Pancreas (tissue), 10 donors: ENCODE measurements at regions not wholly inside any gene's neighbourhood (a gene's known extent, or its start where the extent isn't known, plus 50 kb on each side); places are given as distances from the start of the nearest gene placed in this dataset.

Experiments
- ATAC-seq, 4 donors: fragments of 200-7000 bp; cut with Tn5 transposase; one replicate each; pipeline versions ENCODE4 v1.8.0 to v1.9.1; 2020; ENCODE audit warnings: mild to moderate bottlenecking in 4 of 4, moderate library complexity in 4 of 4
- DNase-seq, 6 donors: peaks; one replicate each; pipeline ENCODE4 v3.0.0-alpha.2; 2020
- FAIRE-seq: peaks from 2 replicates; lab custom pipeline; 2012; peaks lifted over from hg19 to GRCh38; lab: Jason Lieb, UNC
- H3K27ac ChIP-seq, 4 donors: fragments of 200-600 bp; sonication (generic); 1 replicate in 3 of 4; 2 replicates in 1 of 4; pipeline versions ENCODE4 v1.5.0 to v1.8.0; 2020
- H3K27me3 ChIP-seq, 4 donors: fragments of 200-600 bp; one replicate each; pipeline ENCODE4 v1.8.0; 2021
- H3K36me3 ChIP-seq, 3 donors: fragments of 200-600 bp; sonication (generic) in 1 of 3; one replicate each; pipeline versions ENCODE4 v1.5.0 to v1.8.0; 2020 to 2021
- H3K4me1 ChIP-seq, 3 donors: fragments of 200-600 bp; one replicate each; pipeline ENCODE4 v1.8.0; 2021
- H3K4me3 ChIP-seq, 4 donors: fragments of 200-600 bp; sonication (generic) in 2 of 4; one replicate each; pipeline versions ENCODE4 v1.5.0 to v1.8.0; 2020 to 2021
- H3K9me3 ChIP-seq, 4 donors: fragments of 200-600 bp; one replicate each; pipeline ENCODE4 v1.8.0; 2021
- CTCF ChIP-seq, 4 donors: fragments of 200-600 bp; sonication (generic) in 3 of 4; IDR thresholded peaks; one replicate each; pipeline versions ENCODE4 v1.5.0 to v1.8.0; 2021; ENCODE audit warnings: antibody characterized with exemption in 4 of 4
- WGBS, 2 donors: extraction: QIAGEN DNeasy Blood & Tissue Kit; methylation state at CpG; one replicate each; pipeline ENCODE4 v1.1.7; 2013; 5-methylcytosine and 5-hydroxymethylcytosine counted together
- intact Hi-C, 3 donors: fragments of 100-400 bp; cut with DNase I; formaldehyde crosslinking; loops; one replicate each; pipeline versions ENCODE4 v1.11.1 to v1.14.2; 2022
- donor health status: healthy with polysubstance abuse.
- donor health status: DM: no; HTN: no; CAD: no; lungs with moderate emphysema.
- donor health status: DM: no; HTN: no; CAD: no.
- donor health status: control.
- donor health status: control.
- donor health status: Bipolar disorder and iron deficiency.
- donor health status: DM: yes; HTN: yes; CAD: no.
- donor health status: DM: no; HTN: no; CAD: no.
- donor health status: DM: no; HTN: no; CAD: no.
- donor health status: DM: yes; HTN: yes; CAD: no.

- H3K4me1 ChIP-seq: no peaks in the 10 kb centered on the region
- WGBS, 2 donors: 22% methylated on average over 41 to 42 of the region's 42 CpGs
- DNase-seq (peak in 2 of 6 donors; percentile 21 to 22), ATAC-seq (peak in 1 of 4 donors; percentile 98), FAIRE-seq (no peak)
- H3K36me3 ChIP-seq: no peaks in the 10 kb centered on the region
- H3K9me3 ChIP-seq: no peaks in the 10 kb centered on the region
- H3K27ac ChIP-seq: no peak overlapping the region
- H3K4me3 ChIP-seq: no peak overlapping the region
- no peaks in the 10 kb centered on the region for H3K27me3 ChIP-seq
- intact Hi-C loops: no loop called here
- TF ChIP-seq CTCF (IDR thresholded peaks at IDR 0.05): no peak
Measured at GRCh38 chr7:63067897-63068585, 930.6 kb upstream of the ZNF722 start.

GRCh38 chr7:63070696-63071095 lies 928.0 kb upstream of the ZNF722 start:
- Histone ChIP-seq H3K27ac (no peak overlapping the region), H3K27me3 (no peaks in the 10 kb centered on the region), H3K36me3 (no peaks in the 10 kb centered on the region), H3K4me3 (no peak overlapping the region), H3K4me1 (no peaks in the 10 kb centered on the region), H3K9me3 (no peaks in the 10 kb centered on the region)
- WGBS, 2 donors: 46 to 52% methylated on average over 6 of the region's 6 CpGs
- TF ChIP-seq CTCF (IDR thresholded peaks at IDR 0.05): no peak
- FAIRE-seq (no peak), ATAC-seq (no peak), DNase-seq (no peak)
- intact Hi-C loops: no loop called here

- H3K9me3 ChIP-seq: no peaks in the 10 kb centered on the region
- no peak for DNase-seq
- intact Hi-C loops: no loop called here
- no peaks in the 10 kb centered on the region for H3K4me1 ChIP-seq
- 31 to 32% methylated on average over 1 of the region's 1 CpG for WGBS, 2 donors
- ATAC-seq: no peak
- TF ChIP-seq CTCF (IDR thresholded peaks at IDR 0.05): no peak
- FAIRE-seq: no peak
- no peak overlapping the region for H3K27ac ChIP-seq
- no peaks in the 10 kb centered on the region for H3K27me3 ChIP-seq
- H3K4me3 ChIP-seq: no peak overlapping the region
- H3K36me3 ChIP-seq: no peaks in the 10 kb centered on the region
Measured at GRCh38 chr7:63071396-63071795, 927.3 kb upstream of the ZNF722 start.

- no peaks in the 10 kb centered on the region for H3K4me1 ChIP-seq
- no peak for ATAC-seq
- DNase-seq: no peak
- intact Hi-C loops: no loop called here
- H3K36me3 ChIP-seq: no peaks in the 10 kb centered on the region
- no peak overlapping the region for H3K4me3 ChIP-seq
- no peak overlapping the region for H3K27ac ChIP-seq
- no peak for TF ChIP-seq CTCF (IDR thresholded peaks at IDR 0.05)
- no peaks in the 10 kb centered on the region for H3K9me3 ChIP-seq
- WGBS, 2 donors: 28 to 55% methylated on average over 5 of the region's 5 CpGs
- no peak for FAIRE-seq
- no peaks in the 10 kb centered on the region for H3K27me3 ChIP-seq
Measured at GRCh38 chr7:63071920-63072319, 926.7 kb upstream of the ZNF722 start.

- no peaks in the 10 kb centered on the region for H3K27me3 ChIP-seq
- H3K9me3 ChIP-seq: no peaks in the 10 kb centered on the region
- FAIRE-seq (no peak), DNase-seq (no peak), ATAC-seq (no peak)
- H3K4me3 ChIP-seq: no peak overlapping the region
- H3K4me1 ChIP-seq: no peaks in the 10 kb centered on the region
- WGBS, 2 donors: 31 to 34% methylated on average over 5 of the region's 5 CpGs
- no peak overlapping the region for H3K27ac ChIP-seq
- H3K36me3 ChIP-seq: no peaks in the 10 kb centered on the region
- intact Hi-C loops: no loop called here
- no peak for TF ChIP-seq CTCF (IDR thresholded peaks at IDR 0.05)
Measured at GRCh38 chr7:63072806-63073205, 925.8 kb upstream of the ZNF722 start.
